ENCODE measurements at regions not wholly inside any gene's neighbourhood (a gene's known extent, or its start where the extent isn't known, plus 50 kb on each side); places are given as distances from the start of the nearest gene placed in this dataset.
"Not testable (repeated sequence)": the region's sequence is repeated elsewhere in the genome, so short reads cannot be mapped to it uniquely, and the experiment has no call there.

DNA sequence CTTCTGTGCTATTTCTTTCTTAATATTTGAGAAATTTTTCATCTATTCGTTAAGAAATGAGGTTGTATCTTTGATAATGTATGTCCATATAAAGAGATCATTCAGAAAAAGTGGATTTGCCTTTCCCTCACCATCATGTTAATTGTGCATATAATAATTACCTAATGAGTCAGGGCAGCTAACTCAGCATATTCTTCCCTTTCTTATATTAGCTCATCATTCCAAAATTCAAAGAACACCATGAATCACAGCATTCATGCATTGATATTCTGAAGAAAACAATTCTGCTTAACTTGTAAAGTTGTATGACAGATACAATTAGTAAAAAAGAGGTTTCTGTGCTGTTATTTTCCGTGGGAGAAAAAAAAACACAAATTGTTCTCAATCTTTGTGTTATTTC is 630.6 kb downstream of the TLE1 start:
- DNase-seq: no peak

- no peak for DNase-seq
Observed at GRCh38 chr9:81053298-81054025, 635.9 kb downstream of the TLE1 start.

DNA sequence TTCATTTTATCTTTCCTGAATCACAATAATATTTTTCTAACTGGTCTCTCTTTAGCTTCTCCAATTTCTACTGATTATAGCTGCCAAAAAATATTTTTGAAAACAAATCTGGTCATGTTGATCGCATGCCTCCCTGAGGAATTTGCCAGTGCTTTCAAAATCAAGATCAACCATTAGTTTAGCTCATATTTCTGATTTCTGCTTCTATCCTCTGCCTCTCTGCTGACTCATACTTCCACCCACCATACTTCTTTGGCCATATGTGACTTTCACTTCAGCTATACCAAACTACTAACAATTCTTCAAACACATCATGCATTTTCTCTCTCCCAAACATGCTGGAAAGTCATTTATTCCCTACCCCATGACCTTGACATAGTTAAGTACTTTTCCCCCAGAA is 636.5 kb downstream of the TLE1 start:
- DNase-seq: no peak

- no peak for DNase-seq
Observed at GRCh38 chr9:81047280-81047679, 642.1 kb downstream of the TLE1 start.

- no peak for DNase-seq
Observed at GRCh38 chr9:81045658-81046057, 643.7 kb downstream of the TLE1 start.

GRCh38 chr9:81037889-81038288 is 651.5 kb downstream of the TLE1 start:
- no peak for DNase-seq

DNA sequence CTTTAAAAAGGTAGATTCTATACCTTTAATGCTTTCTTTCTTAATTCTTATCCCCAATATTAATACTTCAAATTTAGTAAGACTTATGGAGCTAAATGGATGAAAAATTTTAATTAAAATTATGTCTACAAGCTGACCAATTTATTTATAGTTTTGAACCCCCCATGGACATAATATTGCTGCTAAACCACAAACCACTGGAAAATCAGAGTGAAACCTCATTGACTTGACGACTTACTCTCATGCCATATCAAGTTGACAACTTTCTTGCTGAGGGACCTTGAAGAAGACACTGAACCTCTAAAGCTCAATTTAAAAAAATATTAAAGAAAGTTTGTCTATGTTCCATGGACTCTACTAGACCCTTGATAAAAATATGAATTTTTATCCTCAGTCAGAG is 653.7 kb downstream of the TLE1 start:
- no peak for DNase-seq

DNA sequence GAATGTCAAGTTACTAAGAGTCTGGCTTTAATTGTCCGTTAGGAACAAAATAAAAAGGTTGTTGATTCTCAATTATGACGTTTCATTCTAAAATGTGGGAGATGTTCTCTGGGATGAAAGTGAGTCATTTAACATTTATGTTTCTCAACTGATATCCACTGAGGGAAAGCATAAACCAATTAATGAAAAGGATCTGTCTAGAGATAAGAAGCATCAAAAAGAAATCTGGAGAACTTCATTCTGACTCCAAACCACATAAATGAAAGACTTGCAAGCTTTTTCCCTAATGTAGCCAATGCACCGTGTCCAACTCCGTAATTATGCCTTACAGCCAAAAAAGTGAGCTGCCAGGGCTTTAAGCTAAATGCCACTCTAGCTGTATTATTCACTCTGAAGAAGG is 654.2 kb downstream of the TLE1 start:
- DNase-seq: no peak

DNA sequence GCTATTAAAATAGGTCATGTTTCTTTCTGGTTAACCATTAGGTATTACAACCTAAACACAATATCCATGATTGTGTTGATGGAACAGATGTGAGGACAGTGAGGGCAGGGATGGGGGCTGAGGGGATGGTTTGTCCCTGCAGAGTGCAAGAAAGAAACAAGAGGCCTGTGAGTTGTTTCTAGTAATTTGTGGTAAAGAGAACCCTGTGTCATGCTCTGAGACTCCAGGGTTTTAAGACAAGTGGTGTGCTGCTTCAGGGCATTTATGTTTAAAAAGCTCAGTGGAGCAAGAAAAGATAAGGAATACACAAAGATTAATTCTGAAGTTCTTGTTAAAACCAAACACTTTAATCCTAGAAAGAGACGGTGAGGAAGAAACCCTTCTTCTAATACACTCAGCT is 656.5 kb downstream of the TLE1 start:
- no peak for DNase-seq

DNA sequence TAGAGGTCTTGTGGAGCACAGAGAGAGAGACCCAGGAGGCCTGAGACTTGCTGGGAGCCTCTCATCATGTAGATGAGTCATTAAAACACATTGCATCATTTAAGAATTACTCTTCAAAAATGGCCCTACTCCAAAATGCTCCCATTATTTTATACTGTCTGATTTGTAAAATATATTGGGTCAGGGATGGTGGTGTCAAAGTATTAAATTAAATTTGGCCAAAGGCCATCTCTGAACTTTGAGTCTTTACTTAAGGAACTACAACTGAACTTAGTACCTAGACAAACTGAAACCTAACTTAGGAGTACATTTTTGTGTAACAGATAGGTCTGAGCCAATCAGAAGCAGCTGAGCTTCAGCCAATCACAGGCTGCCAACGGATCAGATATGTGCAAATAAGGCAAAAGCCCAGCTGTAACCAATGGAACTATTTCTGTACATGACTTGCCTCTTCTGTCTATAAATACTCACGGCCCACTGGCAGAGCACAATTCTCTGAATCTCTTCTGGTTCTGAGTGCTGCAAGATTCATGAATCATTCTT is 657.2 kb downstream of the TLE1 start:
- no peak for DNase-seq

DNA sequence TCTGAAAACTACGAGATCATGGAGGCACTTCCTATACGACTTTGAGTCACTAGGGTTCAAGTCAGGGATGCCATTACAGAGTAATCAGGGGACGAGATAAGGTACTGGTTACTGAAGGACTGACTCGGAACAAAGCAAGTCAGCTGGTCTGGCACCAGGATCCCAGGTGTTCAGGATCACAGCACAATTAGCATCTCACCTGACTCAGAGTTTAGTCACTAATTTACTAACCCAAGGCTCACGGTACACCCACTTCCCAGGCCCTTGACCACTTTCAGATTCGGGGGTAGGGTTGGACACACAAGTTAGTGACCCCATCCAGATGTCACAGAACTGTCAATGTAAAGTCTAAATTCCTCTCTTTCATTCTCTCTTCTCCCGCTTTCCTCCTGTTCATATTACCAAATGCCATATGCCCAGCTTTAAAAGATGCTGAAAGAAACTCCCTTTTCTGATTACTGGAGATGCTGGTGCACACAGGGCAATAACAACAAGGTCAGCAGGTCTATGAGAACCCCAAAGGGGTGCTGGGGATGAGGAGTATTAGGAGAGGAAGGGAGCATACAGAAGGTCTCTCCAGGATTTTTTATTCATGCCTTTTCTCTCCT is 657.8 kb downstream of the TLE1 start:
- no peak for DNase-seq

DNA sequence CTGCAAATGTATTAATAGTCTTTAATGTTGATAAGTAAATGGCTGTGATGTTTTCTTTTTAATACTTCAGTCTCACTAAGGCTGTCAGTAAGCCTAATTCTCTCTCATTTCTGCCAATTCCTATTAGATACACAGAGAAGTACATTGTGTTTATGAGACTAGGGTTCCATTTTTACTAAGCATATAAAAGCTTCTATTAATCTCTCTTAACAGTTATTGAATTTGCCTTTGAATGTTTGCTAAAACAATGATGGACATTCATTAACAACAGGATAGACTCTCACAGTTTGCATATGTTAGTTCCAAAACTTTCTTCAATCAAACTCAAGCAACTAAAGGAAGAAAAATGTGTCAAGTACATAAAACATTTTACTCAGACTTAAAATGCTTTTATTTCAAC is 659.3 kb downstream of the TLE1 start:
- DNase-seq: no peak

- no peak for DNase-seq
Observed at GRCh38 chr9:81028504-81028903, 660.8 kb downstream of the TLE1 start.

DNA sequence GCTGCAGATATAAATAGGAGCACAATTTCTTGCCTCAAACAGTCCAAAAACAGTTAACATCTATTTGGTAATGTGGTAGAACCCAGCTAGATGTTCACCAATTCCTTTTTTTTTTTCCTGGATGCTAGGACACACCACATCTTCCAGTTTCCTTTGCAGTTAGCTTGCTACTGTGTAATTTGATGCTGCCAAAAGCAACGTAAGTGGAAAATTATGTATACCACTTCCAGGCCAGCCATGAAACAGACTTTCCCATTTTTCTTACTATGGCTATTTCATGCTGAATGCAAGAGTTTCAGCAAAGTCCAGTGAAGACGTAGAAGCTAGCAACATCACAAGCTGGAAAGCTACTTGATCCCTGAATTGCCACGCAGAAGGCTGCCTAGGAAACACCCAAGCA is 667.2 kb downstream of the TLE1 start:
- DNase-seq: no peak

DNA sequence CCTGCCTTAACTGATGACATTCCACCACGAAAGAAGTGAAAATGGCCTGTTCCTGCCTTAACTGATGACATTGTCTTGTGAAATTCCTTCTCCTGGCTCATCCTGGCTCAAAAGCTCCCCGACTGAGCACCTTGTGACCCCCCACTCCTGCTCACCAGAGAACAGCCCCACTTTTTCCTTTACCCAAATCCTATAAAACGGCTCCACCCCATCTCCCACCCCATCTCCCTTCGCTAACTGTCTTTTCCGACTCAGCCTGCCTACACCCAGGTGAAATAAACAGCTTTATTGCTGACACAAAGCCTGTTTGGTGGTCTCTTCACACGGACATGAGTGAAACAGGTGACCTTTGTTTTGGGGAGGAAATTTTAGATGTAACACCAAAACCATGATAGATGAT is 674.4 kb downstream of the TLE1 start:
- not testable (repeated sequence) for DNase-seq

GRCh38 chr9:81013191-81013590 is 676.2 kb downstream of the TLE1 start:
- DNase-seq: not testable (repeated sequence)

DNA sequence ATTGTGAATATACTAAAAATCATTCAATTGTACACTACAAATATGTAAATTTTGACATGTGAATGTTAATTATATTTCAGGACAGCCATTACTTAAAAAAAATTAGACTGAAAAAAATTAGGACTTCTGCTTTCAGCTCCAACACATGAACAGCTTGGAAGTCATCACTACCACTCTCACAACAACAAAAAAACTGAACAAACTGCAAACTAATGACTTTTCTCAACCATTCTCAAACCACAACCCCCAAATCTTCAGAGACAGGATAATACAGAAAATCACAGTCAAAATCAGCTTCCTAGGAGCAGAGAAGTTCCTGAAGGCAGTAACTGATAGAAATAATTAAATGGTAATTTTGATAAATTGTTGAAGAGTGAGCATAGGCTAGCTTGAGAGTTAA is 686.4 kb downstream of the TLE1 start:
- DNase-seq: no peak

DNA sequence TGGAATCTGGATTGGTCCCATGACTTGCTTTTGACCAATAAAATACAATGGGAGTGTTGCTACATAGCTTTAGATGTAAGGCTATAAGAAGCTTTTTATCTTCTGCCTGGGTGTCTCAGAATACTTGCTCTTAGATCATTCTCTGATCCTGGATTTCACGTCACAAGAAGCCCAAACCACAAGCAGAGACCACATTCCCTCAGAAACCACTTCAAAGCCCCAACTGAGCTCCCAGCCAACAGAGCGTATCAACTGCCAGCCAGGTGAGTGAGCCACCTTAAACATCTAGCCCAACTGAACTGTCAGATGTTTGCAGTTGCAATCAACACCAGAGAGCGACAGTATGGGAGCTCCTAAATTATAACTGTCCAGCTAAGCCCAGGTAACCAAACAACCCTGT is 687.1 kb downstream of the TLE1 start:
- DNase-seq: no peak

DNA sequence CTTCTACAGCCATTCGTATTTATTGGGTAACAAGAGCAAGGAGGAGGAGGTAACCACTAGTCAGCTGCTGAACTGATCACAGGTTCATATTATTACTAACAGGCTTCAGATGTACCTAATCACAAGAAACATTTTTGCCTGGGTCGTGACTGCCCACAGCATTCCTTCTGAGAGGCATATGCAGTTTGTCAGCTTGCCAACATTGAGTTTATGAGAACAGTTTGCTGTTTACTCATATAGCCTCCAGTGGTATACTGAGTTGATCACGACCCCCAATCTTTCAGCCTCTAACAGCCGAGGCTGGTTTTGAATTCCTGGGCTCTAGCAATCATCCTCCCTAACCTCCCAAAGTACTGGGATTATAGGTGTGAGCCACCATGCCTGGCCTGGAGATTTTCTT is 693.6 kb downstream of the TLE1 start:
- no peak for DNase-seq

GRCh38 chr9:80994892-80995291 is 694.5 kb downstream of the TLE1 start:
- no peak for DNase-seq

- not testable (repeated sequence) for DNase-seq
Observed at GRCh38 chr9:80985595-80985994, 703.8 kb downstream of the TLE1 start.

DNA sequence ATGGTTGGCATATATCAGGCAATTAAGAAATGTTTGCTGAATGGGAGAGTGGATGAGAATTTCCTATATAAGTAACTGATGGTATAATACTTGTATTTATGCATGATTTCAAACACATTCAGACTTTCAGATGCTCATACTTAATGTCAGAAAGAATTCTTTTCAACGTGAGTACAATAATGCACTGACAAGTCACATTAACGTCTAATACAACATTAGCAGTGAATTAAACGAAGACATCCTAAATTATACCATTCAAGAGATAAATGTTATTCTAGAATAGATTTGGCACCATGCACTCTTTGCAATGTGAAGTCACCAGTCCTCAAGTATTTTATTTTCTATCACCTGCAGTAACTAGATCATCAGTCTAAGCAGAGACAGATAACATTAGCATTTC is 712.9 kb downstream of the TLE1 start:
- DNase-seq: no peak

DNA sequence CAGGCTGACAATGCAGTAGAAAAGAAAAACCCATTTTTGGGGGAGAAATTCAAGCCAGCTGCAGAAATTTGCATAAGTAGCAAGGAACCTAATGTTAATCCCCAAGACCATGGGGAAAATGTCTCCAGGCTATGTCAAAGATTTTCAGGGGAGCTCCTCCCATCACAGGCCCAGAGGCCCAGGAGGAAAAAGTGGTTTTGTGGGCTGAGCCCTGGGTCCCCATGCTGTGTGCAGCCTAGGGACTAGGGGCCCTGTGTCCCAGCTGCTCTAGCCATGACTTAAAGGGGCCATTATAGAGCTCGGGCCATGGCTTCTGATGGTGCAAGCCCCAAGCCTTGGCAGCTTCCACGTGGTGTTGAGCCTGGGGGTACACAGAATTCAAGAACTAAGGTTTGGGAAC is 719.0 kb downstream of the TLE1 start:
- not testable (repeated sequence) for DNase-seq

DNA sequence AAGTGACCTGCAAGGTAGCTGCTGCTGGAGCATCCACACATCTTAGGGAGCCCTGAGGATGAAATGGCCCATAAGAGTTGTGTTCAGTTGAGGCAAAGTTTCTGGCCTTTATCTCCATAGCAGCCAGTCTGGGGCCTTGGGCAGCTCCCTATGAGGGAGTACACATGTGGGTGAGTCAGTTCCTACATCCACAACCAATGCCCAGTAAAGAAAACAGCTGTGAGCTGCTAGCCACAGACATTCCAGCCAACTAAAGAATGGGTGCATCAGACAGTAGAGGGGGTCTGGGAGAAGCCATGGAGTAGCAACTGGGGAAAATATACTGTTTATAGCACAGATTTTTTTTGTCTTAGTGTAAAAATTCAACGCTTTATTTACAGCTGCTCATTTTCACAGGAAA is 720.7 kb downstream of the TLE1 start:
- DNase-seq: no peak

DNA sequence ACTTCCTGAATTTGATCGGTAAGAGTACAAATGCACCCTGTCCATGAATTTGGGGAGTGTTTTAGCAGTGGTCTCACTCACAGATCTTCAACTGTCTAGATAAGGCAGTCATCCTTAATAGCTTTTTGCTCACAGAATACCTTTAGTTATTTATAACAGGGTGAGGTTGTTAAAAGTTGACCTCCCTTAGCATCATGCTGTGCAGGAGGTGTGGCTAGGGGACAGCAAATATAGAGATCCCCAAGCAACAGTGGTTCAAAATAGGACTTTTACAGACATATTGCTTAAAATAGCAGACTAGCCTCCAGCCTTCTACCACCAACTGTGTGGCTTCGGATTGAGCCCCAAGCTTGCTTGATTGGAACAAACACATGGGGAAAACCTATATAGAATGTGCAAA is 724.4 kb downstream of the TLE1 start:
- no peak for DNase-seq
